ENCODE measurements at regions not wholly inside any gene's neighbourhood (a gene's known extent, or its start where the extent isn't known, plus 50 kb on each side); places are given as distances from the start of the nearest gene placed in this dataset.

DNA sequence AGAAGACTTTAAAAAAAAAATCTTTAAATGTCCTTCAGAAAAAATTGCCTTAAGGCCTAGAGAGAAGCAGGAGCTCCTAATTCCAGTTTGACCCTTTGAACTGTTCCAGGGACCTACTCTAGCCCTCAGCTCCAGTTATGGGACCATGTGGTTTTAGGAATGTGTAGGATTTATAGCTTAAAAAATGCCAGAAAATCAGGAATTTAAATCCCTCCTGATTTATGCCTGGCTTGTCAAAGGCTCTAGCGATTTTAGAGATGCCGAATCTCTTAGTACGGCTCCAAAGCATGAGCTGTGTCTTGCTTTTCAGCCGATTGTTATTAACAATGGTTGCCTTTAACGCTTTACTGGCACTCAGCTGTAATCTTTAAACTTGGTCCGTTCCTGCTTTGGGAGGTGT is 130.6 kb upstream of the NPVF start:
- Mint-ChIP-seq H3K9me3 (peaks cover 1% of the 10 kb centered on the region), H3K27ac (no peak overlapping the region), H3K4me1 (peaks cover 2% of the 10 kb centered on the region), H3K27me3 (peaks cover 4% of the 10 kb centered on the region), H3K36me3 (no peaks in the 10 kb centered on the region), H3K4me3 (no peak overlapping the region)
- POLR2A ChIA-PET: no interaction called here
- no peak for ATAC-seq (ENCODE audit: low read depth)
- DNase-seq: no peak

DNA sequence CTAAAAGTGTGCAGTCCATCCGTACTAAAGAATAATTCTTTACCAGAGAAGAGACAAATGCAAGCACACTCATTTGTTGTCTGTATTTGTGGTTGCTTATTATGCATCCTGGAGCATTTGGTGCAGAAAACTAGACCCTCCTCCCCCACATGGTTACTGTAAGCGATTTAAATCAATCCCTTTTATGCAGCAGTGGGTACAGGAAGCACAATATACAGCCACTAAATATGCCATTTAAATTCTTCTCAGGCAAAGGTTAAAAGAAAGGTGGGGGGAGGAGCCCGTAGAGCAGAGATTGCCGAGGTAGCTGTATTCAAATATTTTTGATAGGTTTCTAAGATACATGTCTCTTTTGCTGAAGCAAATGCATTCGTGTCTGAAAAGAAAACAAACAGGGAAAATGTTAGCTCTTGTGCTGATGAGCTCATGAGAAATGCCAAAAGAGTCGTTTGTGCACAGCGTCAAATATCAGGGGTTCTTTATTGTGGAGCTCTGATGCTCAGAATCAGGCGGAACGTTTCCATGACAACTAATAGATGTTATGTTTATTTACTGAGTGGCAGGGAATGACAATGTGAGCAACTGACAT is 131.3 kb upstream of the NPVF start:
- no peaks in the 10 kb centered on the region for H3K4me1 Mint-ChIP-seq
- H3K27ac Mint-ChIP-seq: no peak overlapping the region
- ATAC-seq (ENCODE audit: low read depth): no peak
- H3K36me3 Mint-ChIP-seq: no peaks in the 10 kb centered on the region
- DNase-seq: no peak
- peaks cover 4% of the 10 kb centered on the region for H3K27me3 Mint-ChIP-seq
- peaks cover 1% of the 10 kb centered on the region for H3K9me3 Mint-ChIP-seq
- no peak overlapping the region for H3K4me3 Mint-ChIP-seq
- POLR2A ChIA-PET: no interaction called here

DNA sequence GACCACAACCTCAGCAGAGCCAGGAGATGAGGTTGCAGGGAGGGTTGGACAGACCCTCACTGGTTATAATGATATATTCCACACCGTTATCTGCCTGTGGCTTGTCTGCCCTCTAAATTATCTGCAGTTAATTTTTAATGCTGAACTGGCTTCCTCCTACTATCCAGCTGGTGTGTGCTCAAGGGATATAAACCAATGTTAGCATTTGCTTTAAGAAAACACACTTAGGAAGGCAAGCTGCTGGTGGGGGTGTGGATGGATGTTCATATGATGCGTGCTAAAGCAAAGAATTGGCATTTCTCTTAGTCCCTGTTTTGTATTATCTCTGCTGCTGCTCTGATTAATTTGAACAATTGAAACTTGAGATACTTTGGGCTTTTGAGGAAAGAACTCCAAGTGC is 132.2 kb upstream of the NPVF start:
- H3K4me3 Mint-ChIP-seq: no peak overlapping the region
- H3K9me3 Mint-ChIP-seq: peaks cover 1% of the 10 kb centered on the region
- H3K4me1 Mint-ChIP-seq: no peaks in the 10 kb centered on the region
- no peak for ATAC-seq (ENCODE audit: low read depth)
- no peak overlapping the region for H3K27ac Mint-ChIP-seq
- no peaks in the 10 kb centered on the region for H3K36me3 Mint-ChIP-seq
- peaks cover 4% of the 10 kb centered on the region for H3K27me3 Mint-ChIP-seq
- no peak for DNase-seq
- POLR2A ChIA-PET: no interaction called here

DNA sequence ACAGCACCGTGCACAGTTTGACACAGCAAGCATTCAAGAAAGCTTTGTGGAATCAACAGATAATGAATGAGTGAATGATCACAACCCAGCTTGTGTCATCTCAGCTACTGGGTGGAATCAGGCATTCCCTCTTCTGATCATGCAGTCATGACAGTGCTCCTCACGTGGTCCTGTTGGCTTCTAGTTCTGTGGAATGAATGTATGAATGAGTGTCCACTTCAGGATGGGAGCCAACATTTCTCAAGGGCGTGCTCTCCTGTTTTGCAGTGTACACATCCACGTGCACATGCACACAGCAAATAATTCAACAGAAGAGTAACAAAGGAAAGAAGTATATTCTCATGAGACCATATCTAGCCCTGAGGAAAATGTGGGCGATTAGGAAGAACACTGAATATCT is 133.1 kb upstream of the NPVF start:
- no peak for DNase-seq
- H3K36me3 Mint-ChIP-seq: no peaks in the 10 kb centered on the region
- H3K4me1 Mint-ChIP-seq: no peaks in the 10 kb centered on the region
- POLR2A ChIA-PET: no interaction called here
- no peak overlapping the region for H3K4me3 Mint-ChIP-seq
- ATAC-seq (ENCODE audit: low read depth): no peak
- peaks cover 4% of the 10 kb centered on the region for H3K27me3 Mint-ChIP-seq
- H3K27ac Mint-ChIP-seq: no peak overlapping the region
- H3K9me3 Mint-ChIP-seq: peaks cover 1% of the 10 kb centered on the region

DNA sequence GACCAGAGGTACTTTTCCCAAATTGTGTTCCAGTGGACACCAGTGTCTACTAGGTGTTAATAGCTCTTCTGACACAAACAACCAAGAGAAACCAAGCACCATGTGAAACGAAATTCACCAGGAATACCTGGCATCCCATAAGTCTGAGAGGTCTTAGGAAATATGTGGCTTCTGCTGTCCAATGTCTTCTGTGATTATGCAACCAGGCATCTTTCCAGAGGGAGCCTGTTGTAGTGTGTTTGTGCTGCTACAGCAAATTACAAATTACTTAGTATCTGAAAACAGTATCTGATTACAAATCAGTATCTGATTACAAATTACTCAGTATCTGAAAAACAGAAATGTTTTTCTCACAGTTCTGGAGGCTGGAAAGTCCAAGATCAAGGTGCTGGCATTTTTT is 133.6 kb upstream of the NPVF start:
- DNase-seq: no peak
- Mint-ChIP-seq H3K4me1 (no peaks in the 10 kb centered on the region), H3K4me3 (no peak overlapping the region), H3K9me3 (peaks cover 1% of the 10 kb centered on the region), H3K27ac (no peak overlapping the region), H3K27me3 (peaks cover 4% of the 10 kb centered on the region), H3K36me3 (no peaks in the 10 kb centered on the region)
- no peak for ATAC-seq (ENCODE audit: low read depth)
- POLR2A ChIA-PET: no interaction called here

DNA sequence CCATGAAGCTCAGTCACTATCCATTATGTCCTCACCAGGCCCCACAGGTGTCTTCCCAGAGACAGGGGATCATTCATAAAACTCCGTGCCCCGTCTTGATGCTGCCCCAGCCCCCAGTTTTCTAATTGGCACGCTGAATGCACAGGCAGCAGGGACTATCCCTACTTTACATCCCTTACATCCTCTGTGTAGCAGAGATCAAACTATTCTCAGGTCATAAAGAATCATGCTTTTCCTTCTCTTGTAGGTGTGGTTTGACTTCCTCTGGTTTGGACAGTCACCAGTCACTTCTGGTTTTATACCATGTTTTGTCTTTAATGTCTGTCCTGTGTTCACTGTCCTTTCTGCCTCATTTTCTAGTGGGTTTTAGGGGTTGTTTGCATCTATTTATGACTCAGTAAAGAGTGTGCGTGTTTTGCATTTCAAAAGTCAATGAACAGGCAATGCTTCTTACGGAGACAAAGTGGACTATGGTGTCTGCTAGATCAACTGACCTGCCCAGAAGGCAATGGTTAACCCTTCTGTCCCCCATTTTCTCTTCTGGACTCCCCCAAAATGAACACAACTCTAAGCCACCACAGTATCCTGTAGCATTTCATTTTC is 140.4 kb upstream of the NPVF start:
- H3K27me3 Mint-ChIP-seq: peaks cover 7% of the 10 kb centered on the region
- no peaks in the 10 kb centered on the region for H3K36me3 Mint-ChIP-seq
- no peak overlapping the region for H3K4me3 Mint-ChIP-seq
- peaks cover 2% of the 10 kb centered on the region for H3K4me1 Mint-ChIP-seq
- peaks cover 14% of the 10 kb centered on the region for H3K9me3 Mint-ChIP-seq
- POLR2A ChIA-PET: no interaction called here
- no peak for ATAC-seq (ENCODE audit: low read depth)
- H3K27ac Mint-ChIP-seq: no peak overlapping the region
- no peak for DNase-seq

DNA sequence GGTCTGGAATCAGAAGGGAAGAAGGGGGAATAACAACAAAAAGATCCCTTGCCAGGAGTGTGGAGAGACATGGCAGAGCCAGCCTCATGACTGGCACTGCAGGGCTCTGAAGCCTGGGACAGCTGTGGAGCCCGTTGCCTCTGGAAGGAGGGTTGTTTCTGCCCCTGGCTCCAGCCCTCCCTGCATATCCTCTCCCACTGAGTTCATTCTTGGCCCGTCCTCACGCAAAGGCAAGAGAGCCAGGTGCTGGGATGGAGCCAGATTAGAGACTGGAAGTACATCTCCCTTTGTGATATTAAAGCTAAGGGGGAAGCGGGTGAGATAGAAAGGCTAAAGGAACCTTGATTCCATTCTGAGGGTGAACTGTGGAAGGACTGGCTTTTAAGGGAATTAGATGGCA is 141.5 kb upstream of the NPVF start:
- Mint-ChIP-seq H3K4me1 (peaks cover 2% of the 10 kb centered on the region), H3K27me3 (peaks cover 10% of the 10 kb centered on the region), H3K9me3 (peaks cover 14% of the 10 kb centered on the region), H3K4me3 (no peak overlapping the region), H3K36me3 (no peaks in the 10 kb centered on the region), H3K27ac (no peak overlapping the region)
- DNase-seq (no peak), ATAC-seq (ENCODE audit: low read depth) (no peak)
- POLR2A ChIA-PET: no interaction called here

DNA sequence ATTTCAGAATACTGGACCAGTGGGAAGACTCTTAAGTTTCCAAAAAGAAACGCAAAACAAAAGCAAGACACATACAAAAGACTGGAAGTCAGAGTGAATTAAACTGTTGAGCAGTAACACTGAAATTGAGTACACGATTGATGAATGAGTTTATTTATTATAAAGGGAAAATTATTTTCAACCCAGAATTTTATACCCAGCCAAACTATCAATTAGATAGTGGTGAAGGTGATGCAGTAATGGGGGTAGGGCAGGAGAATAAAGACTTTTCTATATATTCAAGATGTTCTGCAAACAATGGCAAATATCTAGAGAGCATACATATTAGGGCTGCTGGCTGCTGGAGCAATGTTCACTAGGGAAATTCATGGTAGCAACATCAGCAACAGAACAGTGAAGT is 143.7 kb upstream of the NPVF start:
- Mint-ChIP-seq H3K4me3 (no peak overlapping the region), H3K27ac (no peak overlapping the region), H3K4me1 (peaks cover 2% of the 10 kb centered on the region), H3K36me3 (no peaks in the 10 kb centered on the region), H3K27me3 (peaks cover 20% of the 10 kb centered on the region), H3K9me3 (peaks cover 14% of the 10 kb centered on the region)
- DNase-seq: no peak
- ATAC-seq (ENCODE audit: low read depth): no peak
- POLR2A ChIA-PET: no interaction called here

DNA sequence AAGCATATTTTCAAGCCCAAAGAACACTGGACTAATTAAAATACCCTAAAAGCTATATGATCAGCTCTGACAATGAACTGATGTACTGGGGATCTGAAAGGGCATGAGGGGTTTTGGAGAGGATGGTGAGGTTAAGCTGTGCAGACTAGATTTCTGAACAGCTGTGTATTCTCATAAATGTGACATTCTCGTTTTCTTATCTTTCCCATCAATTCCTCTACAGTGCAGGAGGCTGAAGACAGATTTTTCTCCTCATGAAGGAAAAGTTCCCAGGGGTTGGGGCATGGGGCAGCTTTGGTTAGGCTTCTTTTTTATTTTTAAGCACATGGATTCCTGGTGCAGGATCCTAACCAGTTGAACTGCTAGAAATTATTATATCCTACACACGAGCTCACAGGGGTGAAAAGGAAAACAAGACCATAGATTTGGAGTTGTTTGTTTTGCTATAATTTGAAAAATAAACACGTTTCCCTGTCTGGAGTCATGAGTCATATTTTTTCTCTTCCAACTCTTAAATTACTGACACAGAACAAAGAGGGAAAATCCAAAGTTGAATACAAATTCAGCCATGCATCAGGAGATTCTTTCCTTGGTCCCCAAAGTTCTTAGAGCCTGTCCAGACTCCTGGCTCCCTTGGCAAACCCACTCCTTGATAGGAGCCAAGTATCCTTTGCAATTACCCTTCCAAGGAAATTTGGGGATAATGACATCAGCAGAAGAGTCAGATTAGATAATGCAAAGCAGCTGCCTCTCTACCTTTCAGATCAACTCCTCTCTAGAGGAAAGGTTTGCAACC is 147.7 kb upstream of the NPVF start:
- H3K4me1 Mint-ChIP-seq: no peaks in the 10 kb centered on the region
- H3K9me3 Mint-ChIP-seq: peaks cover 10% of the 10 kb centered on the region
- H3K27ac Mint-ChIP-seq: no peak overlapping the region
- DNase-seq (no peak), ATAC-seq (ENCODE audit: low read depth) (no peak)
- H3K4me3 Mint-ChIP-seq: no peak overlapping the region
- no peaks in the 10 kb centered on the region for H3K36me3 Mint-ChIP-seq
- H3K27me3 Mint-ChIP-seq: peaks cover 22% of the 10 kb centered on the region
- POLR2A ChIA-PET: no interaction called here

DNA sequence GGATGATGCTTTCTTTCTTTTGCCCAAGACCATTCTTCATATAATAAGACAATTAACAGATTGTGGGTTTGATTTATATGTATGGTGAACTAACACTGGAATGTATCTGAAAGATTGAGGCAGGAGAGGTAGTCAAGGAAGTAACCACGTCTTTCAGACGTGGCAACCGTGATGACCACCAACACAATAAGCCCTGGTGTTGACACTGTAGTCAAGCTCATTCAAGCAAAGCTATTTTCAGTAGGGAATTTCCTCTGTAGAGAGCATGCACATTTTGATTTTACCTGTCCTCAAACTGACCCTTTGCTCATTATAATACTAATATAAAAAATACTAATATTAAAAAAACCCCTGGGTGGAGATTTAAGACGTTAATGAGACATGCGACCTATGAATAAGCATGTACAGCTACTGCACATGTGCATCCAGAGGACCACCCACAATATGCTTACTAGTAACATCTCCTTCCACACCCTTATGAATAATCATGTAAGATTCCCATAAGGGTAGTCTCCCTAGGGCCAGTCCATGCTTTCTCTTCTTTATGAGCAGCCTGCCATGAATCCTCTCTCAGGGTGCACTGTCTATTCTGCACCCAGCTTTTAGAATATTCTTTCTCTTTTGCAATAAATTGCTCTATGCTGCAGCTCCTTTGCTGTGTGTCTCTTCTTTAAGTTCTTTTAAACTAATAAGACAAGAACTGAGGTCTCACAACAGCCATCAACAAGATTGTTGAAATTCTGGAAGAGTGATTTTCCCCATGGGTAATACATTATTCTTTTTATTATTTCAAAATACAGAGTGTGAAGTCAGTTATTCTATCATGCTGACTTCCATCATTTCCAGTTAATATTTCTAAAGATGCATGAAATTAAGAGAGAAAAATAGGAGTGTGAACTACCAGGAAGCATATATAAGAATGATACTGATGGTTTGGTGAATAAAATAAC is 151.3 kb upstream of the NPVF start:
- H3K4me3 Mint-ChIP-seq: no peak overlapping the region
- no peak for DNase-seq
- H3K4me1 Mint-ChIP-seq: no peaks in the 10 kb centered on the region
- no peak for ATAC-seq (ENCODE audit: low read depth)
- no peak overlapping the region for H3K27ac Mint-ChIP-seq
- H3K36me3 Mint-ChIP-seq: no peaks in the 10 kb centered on the region
- no peaks in the 10 kb centered on the region for H3K9me3 Mint-ChIP-seq
- POLR2A ChIA-PET: no interaction called here
- peaks cover 25% of the 10 kb centered on the region for H3K27me3 Mint-ChIP-seq

DNA sequence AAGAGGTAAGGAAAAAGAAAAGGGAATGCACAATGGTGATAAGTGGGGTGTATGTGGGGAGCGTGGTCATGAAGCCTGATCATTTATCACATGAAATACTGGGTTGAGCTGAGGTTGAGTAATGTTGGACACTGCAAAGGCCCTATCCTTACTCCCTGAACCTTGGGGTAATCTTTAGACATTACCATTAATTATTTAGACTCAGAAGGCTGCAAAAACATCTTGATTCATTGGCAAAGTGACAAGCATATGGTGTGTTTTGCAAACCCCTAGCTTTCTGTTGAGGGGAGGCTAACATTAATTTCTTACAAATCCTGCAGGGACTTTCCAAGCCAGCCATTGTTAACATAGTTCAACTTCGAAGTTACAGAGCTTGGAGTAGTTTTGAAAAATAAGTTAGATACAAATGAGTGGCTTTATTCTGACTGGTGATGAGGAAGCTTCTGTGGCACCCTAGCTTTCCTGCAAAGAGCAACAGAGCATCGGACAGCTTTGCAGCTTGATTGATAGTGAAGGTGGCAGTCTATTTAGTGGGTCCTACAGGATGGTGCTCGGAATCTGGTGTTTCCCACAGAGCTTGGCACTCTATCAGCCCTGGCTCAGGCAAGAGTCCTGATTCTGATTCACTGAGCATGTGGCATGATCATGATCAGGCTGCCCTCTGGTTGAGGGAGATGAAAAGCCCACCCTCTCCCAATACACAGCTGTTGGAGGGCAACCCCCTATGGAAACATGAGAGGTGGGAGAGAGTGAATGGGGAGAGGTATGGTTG is 153.7 kb upstream of the NPVF start:
- no peaks in the 10 kb centered on the region for H3K9me3 Mint-ChIP-seq
- no peak for ATAC-seq (ENCODE audit: low read depth)
- no peak overlapping the region for H3K27ac Mint-ChIP-seq
- POLR2A ChIA-PET: no interaction called here
- H3K4me3 Mint-ChIP-seq: no peak overlapping the region
- no peak for DNase-seq
- no peaks in the 10 kb centered on the region for H3K36me3 Mint-ChIP-seq
- no peaks in the 10 kb centered on the region for H3K4me1 Mint-ChIP-seq
- H3K27me3 Mint-ChIP-seq: peaks cover 15% of the 10 kb centered on the region

DNA sequence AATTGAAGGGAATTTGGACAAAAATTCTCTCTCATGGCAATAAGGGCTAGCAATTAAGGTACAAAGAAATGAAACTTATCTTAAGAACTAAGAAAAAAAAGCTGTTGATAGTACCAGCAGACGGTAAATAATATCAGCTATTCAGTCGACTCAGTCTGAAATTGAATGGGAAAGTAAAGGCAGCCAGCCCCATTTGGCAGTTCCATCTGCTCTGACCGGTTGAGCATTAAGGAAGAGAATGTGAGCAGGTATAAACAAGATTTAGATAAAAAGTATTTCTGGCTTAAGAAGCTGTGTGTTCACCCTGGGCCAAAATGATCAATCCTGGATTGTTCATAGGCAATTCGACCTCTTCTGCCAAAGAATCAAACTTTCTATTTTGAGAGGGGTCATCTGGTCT is 154.6 kb upstream of the NPVF start:
- POLR2A ChIA-PET: no interaction called here
- DNase-seq (no peak), ATAC-seq (ENCODE audit: low read depth) (no peak)
- H3K4me1 Mint-ChIP-seq: no peaks in the 10 kb centered on the region
- no peak overlapping the region for H3K27ac Mint-ChIP-seq
- H3K27me3 Mint-ChIP-seq: peaks cover 21% of the 10 kb centered on the region
- H3K36me3 Mint-ChIP-seq: no peaks in the 10 kb centered on the region
- no peak overlapping the region for H3K4me3 Mint-ChIP-seq
- no peaks in the 10 kb centered on the region for H3K9me3 Mint-ChIP-seq

DNA sequence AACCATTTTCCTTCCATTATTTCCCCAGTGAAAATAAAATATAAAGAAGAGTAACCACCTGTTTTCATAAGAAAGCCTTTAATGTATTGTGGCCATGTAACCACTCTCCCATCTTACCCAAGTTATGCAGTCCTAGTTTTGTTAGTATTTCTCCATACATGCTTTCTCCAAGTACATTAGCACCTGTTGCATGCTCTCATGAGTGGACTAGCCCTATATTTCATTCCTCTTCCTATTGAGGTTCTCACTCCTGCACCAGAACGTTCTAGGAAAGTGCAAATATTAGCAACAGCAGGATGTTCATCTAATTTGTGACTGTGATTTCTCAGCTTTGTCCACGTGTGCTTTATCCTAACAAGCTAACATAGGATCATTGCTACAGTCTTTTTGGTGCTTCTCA is 155.1 kb upstream of the NPVF start:
- POLR2A ChIA-PET: no interaction called here
- no peak for DNase-seq
- Mint-ChIP-seq H3K27me3 (peaks cover 22% of the 10 kb centered on the region), H3K4me1 (no peaks in the 10 kb centered on the region), H3K27ac (no peak overlapping the region), H3K36me3 (no peaks in the 10 kb centered on the region), H3K4me3 (no peak overlapping the region), H3K9me3 (no peaks in the 10 kb centered on the region)
- no peak for ATAC-seq (ENCODE audit: low read depth)

Measured in activated naive CD8-positive, alpha-beta T cell treated with anti-CD3 and anti-CD28 coated beads, Interleukin-2, amount 10 ng/mL, durations not matched to agents 7 days and 5 days (primary cell).